Amniotic stem cell (primary cell): ENCODE measurements at regions not wholly inside any gene's neighbourhood (a gene's known extent, or its start where the extent isn't known, plus 50 kb on each side); places are given as distances from the start of the nearest gene placed in this dataset.
"Not testable (repeated sequence)": the region's sequence is repeated elsewhere in the genome, so short reads cannot be mapped to it uniquely, and the experiment has no call there.

Experiments used
- DNase-seq: peaks from one replicate; lab custom pipeline; 2025; lab: John Stamatoyannopoulos, UW

DNA sequence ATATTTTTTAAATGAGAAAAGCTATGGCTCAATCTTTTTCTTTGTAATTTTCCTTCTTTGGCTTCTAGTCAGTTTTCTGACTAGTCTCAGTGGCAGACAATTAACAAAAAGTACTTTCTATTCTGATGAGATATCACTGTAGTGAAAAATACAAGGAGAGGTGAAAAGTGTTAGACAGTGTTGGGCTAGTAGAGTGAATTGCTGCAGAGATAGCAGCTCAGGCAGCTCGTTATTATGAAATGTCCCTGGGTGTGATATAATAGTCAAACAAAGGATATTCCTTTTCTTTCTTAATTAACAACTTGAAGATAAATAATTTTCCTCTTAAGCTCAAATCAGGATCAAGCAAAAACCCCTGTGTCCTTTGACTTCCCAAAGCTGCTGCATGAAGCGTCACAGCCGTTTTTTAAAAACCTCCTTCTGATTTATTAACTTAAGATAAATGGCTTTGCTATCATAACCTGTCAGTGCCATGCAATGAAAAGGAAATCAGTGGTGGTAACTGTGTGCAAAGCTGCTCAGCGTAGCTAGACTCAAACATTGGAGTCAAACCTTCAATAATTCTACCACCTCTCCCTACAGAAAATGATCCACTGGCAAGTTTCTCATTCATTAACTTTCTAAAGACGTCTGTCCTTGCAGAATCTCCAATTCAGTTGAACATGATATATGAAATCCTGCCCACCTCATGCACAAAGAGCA, 646.6 kb upstream of the PTBP2 start:
- DNase-seq = no peak

DNA sequence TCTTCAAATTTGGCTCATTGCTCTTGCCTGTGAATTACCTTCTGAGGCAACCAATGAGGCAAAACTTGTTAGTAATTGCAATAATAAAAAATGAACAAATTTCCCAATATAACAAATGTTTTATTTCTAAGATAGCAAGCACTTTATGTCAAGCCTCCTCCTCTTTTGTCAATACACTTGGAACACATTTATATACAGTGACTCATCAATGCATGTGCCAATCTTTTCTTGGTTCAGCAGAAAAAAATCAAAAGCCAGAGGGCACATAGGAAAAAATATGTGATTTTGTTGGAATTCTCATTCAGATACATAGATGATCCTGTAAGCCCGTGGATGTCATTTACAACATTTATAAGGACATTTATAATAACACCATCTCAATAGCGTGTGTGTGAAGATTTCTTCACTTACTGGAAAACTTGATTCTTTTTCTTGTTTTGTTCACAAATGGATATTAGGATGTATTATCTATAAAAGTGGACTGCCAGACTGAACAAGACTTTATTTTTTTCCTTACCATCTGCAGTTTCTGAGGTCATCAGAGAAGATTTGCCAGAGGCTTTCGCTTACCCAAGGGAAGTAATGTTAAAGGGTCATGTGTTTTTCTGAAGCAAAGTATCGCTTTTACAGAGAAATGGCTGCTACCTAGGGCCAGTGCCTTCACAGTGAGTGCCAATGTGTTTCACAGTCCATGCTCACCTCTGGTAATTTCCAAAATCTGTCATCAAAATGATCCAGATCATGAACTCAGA, 645.7 kb upstream of the PTBP2 start:
- DNase-seq = no peak

DNA sequence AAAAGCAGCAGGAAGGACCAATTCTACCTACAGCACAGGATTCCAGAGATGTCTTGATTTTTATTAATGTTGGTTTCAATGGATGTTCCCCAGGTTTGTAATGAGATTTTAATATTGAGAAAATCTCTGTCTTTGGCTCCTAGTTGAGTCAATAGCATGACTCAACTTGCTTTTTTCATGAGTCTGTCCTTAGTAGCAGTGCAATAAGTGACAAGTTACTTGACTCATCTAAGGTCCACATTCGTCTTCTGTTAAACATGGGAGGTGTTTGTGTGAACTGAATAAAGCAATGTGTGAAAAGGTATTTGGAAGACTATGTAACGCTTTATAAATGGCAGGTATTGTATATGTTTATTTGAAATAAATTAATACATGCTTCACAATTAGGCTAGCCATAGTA, 645.0 kb upstream of the PTBP2 start:
- no peak for DNase-seq

DNA sequence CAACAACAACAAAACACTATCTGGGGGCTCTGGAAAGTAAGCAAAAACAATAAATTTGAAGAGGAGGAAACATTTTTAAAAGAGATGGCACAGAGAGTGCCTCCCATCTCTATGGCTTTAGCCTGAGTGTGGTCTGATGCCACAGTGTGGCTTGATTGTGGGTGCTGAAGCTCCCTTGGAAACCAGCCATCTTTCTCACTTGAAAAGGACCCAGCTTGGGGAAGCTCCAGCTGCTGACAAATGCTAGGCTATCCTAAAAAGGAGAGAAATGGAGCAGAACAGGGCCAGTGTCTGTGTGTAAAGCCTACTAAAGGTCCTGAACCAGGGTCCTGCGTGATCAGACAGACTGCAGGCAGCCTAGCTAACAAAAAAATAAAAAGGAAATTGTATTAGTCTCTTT, 642.0 kb upstream of the PTBP2 start:
- no peak for DNase-seq

DNA sequence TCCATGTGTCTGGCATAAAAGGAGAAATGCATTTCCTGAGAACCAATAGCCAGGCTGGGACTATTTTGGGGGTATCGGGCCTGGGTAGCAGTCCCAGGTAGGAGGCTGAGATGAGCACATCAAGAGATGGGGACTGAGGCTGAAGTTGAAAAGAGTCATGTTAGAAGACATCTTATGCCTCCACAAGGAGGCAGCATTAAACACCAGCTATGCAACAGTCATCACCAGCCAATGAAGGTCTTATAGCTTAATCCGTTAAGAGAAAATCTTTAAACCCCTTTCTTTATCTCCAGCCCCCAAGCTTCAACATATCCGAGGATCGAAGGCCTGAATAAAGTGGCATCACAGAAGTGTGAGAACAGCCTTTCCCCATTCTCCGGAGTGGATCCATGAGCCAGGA, 640.7 kb upstream of the PTBP2 start:
- no peak for DNase-seq

DNA sequence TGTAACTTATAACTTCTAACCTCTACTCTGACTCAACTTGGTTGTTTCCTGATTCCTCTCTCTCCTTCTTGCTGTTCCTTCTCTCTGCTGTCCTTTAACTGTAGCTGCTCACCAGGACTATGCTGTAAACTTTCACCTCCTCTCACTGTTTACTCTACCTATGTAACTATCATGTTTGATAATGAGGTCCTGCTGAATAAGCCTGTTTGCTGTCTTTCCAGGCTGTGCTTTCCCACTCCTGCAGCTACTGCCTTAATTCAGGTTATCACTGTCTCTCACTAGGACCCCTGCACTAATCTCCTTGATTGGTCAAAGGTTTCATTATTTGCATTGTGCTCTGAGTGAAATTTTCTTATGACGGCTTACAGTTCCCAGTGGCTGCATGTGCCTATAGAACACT, 633.9 kb upstream of the PTBP2 start:
- DNase-seq = no peak

DNA sequence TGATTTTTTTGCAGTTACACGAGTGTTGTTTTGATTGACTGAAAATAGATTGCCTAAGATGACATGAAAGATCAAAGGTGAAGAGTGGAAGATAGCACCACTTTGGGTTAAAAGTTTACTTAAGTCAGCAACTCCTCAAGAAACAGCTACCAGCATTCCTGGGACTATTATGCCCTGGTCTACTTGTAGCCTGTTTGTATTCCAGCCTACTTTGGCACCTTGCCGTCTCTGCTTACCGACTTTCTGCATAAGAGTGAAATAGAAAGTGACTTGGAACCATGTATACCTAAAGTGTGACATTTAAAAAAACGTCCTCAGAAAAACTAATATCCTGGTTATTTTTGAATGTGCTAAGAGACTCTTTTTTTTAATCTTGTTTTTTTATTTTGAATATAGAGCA, 631.5 kb upstream of the PTBP2 start:
- DNase-seq = no peak

DNA sequence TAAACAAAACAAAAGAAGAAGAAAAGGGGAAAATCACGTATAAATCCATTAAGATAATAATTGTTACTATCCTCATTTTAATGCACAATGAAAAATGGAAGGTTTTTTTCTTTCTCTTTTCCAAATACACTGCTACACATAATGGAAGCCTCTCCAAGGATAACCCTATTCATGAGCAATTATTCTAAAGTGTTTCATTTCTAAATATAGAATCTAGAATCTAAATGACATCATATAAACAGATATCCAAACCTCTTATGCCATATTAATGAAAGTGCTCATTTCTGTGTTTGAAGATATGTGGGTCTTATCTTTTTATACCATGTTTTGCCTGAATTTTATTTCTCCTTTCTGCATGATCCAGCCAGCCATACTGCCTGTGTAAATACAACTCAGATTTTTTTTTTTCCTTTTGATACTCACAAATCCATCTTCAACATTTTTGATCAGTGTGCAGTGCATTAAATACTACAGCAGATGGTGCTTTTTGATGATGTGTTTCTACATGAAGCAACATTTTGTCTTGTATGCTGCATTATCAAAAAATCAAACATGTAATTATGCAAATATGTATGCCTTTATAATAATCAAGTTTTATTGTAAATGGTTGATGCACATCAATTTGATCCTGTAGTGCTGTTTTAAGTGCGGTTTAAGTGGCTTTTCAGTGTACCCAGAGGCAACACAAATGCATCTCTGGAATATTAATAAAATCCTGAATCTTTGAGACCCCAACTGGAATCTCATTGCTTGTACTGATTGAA, 625.6 kb upstream of the PTBP2 start:
- no peak for DNase-seq

DNA sequence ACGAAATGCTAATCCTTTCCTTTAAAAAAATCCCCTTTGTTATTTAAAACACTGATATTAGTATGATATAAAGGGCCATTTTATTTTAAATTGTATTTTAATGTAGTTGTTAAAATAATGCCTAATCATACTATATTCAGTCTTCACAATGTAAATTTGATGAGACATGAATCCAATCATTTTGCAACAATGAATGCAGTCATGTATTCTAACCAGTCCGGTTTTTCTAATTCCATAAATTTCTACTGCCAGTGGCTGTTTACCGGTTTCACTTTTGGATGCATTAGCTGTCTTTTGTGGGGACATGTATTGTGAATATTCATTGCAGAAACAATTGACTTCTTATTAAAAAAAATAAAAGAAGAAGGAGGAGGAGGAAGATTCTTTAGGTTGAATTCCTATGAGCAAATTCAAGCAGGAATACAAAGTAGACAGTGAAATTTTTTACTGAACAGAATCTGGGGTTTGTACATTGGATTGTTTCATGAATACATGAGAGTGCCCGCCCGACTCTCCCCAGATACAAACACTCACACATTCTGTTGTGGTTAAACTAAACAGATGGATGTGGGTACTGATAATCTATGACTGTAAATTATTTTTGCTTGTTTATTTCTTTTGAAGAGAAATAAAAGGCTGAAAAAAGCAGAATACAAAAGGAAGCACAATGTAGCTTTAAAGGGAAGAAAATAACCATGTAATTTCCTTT, 624.8 kb upstream of the PTBP2 start:
- DNase-seq = no peak

DNA sequence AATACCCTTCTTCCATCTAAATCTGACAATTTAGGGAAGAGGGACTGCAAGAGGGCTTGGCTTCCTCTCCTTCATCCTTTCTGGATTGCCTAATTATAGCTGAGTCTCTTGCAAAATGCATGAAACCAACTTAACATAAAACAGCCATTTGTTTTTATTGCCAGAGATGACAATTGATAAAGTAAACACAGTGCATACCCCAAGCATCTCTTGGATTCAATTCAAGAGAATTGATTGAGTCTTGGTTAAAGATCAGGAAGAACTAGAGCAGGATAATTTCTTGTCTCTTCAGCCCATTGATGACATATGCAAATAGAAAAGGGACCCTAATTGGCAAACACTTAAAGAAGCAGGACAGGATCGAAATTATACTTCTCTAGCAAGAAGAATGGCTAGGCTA, 617.1 kb upstream of the PTBP2 start:
- no peak for DNase-seq

DNA sequence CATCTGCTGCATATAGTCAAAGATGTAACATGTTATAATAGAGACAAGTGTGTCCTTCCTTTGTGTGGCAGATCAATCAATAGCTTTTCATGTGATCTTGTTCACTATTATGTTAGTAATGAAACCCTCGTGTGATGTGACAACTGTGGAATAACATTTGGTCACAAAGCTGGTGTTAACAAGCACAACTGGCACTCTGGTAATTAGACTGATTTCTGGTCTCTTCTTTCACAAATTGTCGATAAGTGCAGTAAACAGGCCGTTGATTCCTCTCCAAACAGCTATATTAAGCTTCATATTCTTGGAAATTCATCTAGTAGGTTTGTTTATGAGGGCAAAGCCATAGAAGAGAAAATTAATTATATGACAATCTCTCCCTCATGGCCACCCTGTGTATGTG, 616.7 kb upstream of the PTBP2 start:
- no peak for DNase-seq

DNA sequence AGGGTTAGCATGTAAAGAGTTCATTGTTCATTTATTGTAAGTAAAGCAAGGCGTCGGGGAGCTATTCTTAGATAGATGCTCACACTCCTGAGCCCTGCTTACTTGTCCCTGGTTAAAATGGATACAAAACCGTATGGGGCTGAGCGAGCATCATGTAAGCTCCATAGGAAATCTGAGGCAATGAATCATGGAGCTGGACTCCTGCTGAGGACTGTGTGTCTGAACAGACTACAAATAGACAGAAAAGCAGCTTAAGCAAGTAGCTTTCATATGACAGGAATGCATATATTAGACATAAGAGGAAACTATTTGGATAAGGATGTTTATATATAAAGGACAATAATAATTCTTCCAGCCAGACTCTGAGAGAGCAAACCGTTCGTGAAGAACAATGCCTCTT, 604.9 kb upstream of the PTBP2 start:
- DNase-seq = no peak

DNA sequence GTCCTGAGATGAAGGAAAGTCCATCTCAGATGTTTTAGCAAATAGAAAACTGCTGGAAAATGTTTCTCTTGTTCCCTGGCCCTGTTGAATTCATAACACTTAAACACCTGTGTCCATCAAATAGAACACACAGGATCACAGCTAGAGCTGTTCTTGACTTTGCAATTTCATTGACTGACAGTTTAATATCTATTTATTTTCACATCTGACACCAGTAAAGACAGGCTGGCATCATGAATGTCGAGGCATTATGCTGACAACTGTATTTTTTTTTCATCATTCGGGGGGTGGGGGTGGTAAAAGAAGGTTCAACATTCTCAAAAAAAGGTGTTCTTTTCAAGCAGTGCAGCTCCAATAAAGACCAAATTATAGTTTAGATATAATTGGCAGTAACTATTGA, 591.2 kb upstream of the PTBP2 start:
- DNase-seq = no peak

DNA sequence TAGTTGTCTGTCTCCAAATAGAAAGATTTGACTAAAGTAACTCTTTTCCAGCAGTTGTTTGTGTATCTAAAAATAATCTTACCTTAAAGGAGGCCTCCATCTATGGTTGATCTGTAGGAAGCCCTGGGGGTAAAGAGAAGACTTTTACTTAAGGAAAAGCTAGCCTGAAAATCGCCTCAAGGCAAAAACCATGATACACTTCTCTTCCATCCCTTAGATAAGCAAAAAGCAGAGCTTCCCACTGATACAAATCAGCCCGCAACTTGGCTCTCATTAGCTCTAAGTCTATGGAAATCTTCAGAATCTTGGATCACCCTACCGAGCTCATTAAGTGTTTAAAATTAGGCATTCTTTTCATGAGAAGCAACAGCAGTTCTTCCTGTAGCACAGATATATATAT, 576.9 kb upstream of the PTBP2 start:
- DNase-seq = no peak

DNA sequence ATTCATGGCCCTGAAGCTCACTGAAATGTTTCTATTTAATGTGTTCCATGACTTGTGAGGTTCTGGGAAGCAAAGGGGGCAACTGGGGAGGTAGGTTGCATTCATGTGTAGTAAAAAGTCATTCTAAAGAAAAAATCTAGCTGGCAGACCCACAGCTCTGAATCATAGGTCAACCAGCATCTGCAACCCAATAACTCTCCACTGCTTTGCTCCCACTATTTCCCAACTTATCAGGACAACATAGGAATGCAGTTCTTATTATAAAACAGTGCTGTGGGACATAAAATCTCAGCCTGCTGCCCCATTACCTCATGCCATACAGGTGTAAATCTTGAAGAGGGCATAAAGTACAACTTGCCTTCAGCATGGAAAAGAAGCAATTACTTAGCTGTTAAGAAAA, 576.1 kb upstream of the PTBP2 start:
- DNase-seq = no peak

DNA sequence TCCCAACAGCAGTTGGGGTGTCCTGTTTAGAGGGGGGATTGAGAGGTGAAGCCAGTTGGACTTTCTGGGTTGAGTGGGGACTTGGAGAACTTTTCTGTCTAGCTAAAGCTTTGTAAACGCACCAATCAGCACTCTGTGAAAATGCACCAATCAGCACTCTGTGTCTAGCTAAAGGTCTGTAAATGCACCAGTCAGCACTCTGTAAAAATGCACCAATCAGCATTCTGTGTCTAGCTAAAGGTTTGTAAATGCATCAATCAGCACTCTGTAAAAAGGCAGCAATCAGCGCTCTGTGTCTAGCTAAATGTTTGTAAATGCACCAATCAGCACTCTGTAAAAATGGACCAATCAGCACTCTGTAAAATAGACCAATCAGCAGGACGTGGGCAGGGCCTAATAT, 568.6 kb upstream of the PTBP2 start:
- DNase-seq = not testable (repeated sequence)

DNA sequence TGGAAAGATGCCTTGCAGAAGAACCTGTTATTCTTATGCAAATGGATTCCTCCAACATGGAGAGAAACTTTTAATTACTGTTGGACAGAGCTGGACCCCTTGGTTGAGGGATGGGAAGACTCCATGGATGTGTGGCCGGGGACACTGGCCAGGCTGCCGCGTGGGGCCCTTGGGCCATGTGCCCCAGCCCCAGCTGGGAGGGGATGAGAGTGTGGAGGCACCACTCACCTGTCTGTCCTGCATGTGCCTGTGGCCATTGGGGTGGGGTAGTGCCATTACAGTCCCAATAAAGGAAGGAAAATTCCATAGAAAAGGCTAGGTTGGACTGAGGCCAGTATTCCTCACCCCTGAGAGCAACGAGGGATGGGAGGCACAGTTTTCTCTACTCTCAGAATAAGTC, 564.5 kb upstream of the PTBP2 start:
- no peak for DNase-seq

DNA sequence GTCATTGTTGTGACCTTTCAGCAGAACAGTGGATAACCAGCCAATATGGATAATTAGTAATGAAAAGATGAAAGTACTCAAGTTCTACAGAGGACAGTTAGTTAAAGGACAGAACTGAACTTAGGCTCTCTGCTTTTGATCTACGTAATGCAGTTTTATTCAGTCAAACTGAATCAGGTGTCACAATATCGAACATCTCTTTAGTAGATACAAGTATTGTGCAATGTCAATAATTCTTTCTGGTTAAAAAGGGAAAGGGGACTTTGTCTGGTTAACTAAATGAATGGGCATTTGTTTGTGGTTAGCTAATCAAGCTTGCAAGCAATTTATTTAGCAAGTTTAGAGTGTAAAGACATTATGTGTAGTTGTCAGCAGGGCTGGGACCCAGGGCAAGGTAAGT, 562.2 kb upstream of the PTBP2 start:
- no peak for DNase-seq

DNA sequence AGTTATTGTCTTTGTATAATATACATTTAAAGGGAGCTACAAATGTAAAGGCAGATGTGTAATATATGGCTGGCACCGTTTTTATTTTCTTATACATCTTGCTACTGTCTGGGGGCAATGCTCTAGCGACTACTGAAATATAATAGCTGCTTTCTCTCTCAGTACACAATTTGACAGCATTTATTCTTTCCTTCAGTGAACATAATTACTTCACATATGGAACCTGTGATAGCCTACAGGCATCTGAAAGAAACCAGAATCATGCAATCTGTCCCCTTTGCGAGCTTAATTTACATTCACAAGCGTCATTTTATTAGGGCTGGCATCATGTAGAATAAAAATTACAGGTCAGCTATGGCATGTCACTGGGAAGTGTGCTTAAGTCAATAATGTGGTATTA, 557.5 kb upstream of the PTBP2 start:
- DNase-seq = no peak

DNA sequence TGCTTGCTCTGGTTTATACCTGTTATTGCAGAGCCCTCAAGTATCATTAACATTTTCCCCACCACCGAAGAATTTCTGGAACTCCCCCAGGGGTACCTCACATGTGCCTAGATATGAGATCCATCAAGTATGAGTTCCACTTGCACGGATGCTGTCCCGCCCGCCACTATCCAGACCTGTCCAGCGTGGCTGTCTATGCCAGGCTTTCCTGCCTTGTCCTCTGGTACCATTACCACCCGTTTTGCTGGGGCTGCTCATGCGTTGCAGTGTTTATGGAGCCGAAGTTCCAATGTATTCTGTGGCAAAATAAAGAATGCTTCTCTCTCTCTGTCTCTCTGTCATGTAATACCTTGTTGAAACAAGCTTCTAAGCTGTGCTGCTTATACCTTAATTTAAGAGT, 543.5 kb upstream of the PTBP2 start:
- no peak for DNase-seq

DNA sequence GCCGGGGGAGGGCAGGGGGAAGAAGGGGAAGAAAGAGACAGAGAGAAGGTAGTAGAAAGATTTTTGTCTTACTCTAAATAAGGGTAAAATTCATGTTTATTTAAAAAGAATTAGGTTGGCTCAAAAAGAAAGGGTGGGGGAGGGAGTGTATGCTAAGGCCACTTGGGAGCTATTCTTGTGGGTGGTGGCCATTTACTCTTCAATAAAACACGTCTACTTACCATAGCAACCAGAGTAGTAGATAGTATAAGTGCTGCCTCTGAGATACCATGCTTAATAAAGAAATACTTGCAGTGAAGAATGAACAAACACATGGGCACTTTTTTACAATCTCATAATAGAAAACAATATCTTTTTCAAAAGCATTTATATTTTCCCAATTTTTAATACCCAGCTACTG, 538.1 kb upstream of the PTBP2 start:
- no peak for DNase-seq

DNA sequence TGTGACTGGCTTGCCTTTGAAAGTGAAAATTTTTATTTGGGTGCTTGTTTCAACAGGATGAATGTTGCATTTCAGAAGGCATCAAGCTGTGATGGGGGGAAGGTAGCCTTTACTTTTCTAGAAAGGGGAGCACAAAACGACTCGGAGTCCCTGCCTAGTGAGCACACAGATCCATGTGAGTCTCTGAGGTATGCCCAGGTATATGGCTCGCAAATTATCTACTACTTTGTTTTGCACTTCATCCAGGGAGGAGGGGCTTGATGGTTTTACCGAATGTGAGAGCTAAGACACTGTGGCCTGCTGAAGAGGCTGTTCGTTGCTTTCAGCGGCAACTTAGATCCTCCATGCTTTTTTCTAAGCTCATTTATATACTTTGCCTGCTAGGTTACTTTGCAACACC, 537.7 kb upstream of the PTBP2 start:
- no peak for DNase-seq

DNA sequence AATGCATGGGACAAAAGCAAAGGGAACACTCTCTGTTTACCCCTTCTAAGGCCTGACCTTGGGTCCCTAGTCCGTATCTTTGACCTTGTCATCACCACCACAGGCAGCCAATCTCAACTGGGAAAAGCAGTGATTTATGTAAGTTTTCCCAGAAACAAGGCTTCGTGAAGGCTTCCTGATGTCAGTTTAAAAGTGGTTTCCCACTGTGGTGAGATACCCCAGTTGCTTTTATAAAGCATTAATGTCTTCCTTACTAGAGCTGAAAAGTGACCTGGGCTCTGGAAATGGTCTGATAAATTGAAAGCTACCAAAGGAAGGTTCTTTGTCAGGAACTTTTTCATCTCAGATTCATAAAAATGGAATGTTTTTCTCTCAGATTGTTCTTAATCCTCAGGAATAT, 536.4 kb upstream of the PTBP2 start:
- DNase-seq = no peak
